Ishikawa (cell line): ENCODE measurements at regions not wholly inside any gene's neighbourhood (a gene's known extent, or its start where the extent isn't known, plus 50 kb on each side); places are given as distances from the start of the nearest gene placed in this dataset.

Experiments
- CEBPB ChIP-seq: IDR thresholded peaks from 2 replicates; pipeline ENCODE4 v1.6.1; 2012
- CREB1 ChIP-seq: IDR thresholded peaks from 2 replicates; pipeline ENCODE4 v1.6.1; 2012; ENCODE audit warnings: low read depth
- FOXM1 ChIP-seq: IDR thresholded peaks from 2 replicates; pipeline ENCODE4 v1.6.1; 2012; ENCODE audit warnings: low read depth, borderline replicate concordance
- NFIC ChIP-seq: IDR thresholded peaks from 2 replicates; pipeline ENCODE4 v1.6.1; 2012
- RAD21 ChIP-seq: IDR thresholded peaks from 2 replicates; pipeline ENCODE4 v1.6.1; 2012; ENCODE audit warnings: low read depth
- TAF1 ChIP-seq: IDR thresholded peaks from 2 replicates; pipeline ENCODE4 v1.6.1; 2012; ENCODE audit warnings: low read depth, mild to moderate bottlenecking
- TCF12 ChIP-seq: IDR thresholded peaks from 2 replicates; pipeline ENCODE4 v1.6.1; 2012; ENCODE audit warnings: low read depth
- TEAD4 ChIP-seq: IDR thresholded peaks from 2 replicates; pipeline ENCODE4 v1.6.1; 2012
- YY1 ChIP-seq: IDR thresholded peaks from 2 replicates; pipeline ENCODE4 v1.6.1; 2012; ENCODE audit warnings: low read depth
- ZBTB7A ChIP-seq: IDR thresholded peaks from 2 replicates; pipeline ENCODE4 v1.6.1; 2012; ENCODE audit warnings: low read depth
- TF ChIP-seq, protein P1 (sequence below): IDR thresholded peaks from 2 replicates; pipeline ENCODE4 v1.6.1; 2012; ENCODE audit warnings: low read depth, mild to moderate bottlenecking
- TF ChIP-seq, protein P2 (sequence below): IDR thresholded peaks from 2 replicates; pipeline ENCODE4 v1.6.1; 2012
- TF ChIP-seq, protein P3 (sequence below): IDR thresholded peaks from 2 replicates; pipeline ENCODE4 v1.6.1; 2012

DNA sequence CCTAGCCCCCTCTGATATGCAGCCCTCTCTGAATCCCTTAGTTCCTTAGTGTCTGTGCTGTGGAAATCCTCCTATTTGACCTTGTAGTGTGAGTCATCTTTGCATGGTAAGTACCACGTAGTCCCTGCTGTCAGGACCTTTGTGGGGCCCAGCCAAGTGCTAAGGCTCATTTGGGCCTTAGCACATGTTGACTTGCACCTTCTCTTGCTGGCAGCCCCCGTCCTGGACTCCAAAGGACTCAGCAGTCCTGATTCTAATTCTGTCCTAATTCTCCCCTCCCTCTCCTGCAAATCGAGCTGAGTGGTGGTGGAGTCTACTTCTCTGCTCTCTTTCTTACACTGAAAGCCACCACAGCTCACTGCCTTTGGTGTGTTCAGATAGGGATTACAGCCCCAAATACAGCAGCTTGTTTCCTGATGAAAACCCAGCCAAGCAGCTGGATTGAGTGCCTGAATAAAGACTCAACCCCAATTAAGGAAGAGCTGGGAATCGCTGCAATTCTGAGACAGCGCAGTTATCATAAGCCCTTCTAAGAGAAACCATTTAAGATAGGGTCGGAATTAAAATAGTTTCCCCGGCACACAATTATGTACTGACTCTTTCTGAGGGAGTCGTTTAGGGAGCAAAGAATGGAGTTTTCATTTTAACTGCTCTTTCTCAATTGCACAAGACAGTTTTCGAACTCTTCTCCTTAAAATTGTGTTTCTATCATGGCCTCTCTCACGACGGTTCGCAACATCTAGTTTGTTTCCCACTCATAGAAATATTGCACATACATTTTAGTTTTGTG lies 215.6 kb upstream of the TNP1 start:
- TF ChIP-seq RAD21, result no peak
- TF ChIP-seq TCF12, result no peak
- TF ChIP-seq TEAD4, result no peak
- TF ChIP-seq YY1, result no peak
- TF ChIP-seq CEBPB, result no peak
- TF ChIP-seq, protein P1, sequence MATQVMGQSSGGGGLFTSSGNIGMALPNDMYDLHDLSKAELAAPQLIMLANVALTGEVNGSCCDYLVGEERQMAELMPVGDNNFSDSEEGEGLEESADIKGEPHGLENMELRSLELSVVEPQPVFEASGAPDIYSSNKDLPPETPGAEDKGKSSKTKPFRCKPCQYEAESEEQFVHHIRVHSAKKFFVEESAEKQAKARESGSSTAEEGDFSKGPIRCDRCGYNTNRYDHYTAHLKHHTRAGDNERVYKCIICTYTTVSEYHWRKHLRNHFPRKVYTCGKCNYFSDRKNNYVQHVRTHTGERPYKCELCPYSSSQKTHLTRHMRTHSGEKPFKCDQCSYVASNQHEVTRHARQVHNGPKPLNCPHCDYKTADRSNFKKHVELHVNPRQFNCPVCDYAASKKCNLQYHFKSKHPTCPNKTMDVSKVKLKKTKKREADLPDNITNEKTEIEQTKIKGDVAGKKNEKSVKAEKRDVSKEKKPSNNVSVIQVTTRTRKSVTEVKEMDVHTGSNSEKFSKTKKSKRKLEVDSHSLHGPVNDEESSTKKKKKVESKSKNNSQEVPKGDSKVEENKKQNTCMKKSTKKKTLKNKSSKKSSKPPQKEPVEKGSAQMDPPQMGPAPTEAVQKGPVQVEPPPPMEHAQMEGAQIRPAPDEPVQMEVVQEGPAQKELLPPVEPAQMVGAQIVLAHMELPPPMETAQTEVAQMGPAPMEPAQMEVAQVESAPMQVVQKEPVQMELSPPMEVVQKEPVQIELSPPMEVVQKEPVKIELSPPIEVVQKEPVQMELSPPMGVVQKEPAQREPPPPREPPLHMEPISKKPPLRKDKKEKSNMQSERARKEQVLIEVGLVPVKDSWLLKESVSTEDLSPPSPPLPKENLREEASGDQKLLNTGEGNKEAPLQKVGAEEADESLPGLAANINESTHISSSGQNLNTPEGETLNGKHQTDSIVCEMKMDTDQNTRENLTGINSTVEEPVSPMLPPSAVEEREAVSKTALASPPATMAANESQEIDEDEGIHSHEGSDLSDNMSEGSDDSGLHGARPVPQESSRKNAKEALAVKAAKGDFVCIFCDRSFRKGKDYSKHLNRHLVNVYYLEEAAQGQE, result no peak
- TF ChIP-seq, protein P2, sequence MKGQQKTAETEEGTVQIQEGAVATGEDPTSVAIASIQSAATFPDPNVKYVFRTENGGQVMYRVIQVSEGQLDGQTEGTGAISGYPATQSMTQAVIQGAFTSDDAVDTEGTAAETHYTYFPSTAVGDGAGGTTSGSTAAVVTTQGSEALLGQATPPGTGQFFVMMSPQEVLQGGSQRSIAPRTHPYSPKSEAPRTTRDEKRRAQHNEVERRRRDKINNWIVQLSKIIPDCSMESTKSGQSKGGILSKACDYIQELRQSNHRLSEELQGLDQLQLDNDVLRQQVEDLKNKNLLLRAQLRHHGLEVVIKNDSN, result no peak
- TF ChIP-seq, protein P3, sequence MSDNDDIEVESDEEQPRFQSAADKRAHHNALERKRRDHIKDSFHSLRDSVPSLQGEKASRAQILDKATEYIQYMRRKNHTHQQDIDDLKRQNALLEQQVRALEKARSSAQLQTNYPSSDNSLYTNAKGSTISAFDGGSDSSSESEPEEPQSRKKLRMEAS, result no peak
- no peak for TF ChIP-seq CREB1
- TF ChIP-seq NFIC, result no peak
- TF ChIP-seq ZBTB7A, result no peak
- no peak for TF ChIP-seq TAF1
- TF ChIP-seq FOXM1, result no peak
